ENCODE measurements at regions not wholly inside any gene's neighbourhood (a gene's known extent, or its start where the extent isn't known, plus 50 kb on each side); places are given as distances from the start of the nearest gene placed in this dataset.

DNA sequence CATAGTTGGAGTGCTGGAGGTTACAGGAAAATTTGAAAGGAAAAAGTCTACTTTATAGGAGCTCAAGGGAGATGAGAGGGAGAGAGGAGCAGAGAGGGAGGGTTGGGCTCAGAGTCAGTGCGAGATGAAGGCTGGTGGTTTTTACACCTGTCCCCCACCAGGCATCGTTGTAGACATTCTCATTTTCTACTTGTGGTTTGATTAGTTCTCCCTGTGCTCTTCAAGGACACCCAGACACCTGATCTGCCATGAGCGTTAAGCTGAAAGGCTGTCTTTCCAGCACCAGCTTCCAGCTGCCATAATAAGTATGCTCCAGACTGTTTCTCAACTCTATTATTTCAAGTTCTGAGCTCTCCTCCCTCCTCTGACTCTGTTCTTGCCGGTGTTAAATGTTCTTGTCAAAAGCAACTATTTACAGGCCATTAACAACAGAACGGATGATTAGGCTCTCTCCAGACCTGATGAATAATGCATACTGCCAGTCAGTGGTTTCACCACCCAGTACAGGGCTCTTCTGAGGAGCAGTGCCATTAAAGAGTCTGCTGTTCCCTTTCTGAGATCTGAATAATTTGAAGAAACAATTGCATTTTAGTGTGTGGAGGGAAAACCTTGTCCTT, 514.6 kb upstream of the MCTP2 start:
- Histone ChIP-seq H3K4me3 (ENCODE audit: low read depth in 1 of 2, low read length in 2 of 2) (no peak overlapping the region), H2AFZ (ENCODE audit: low read depth, low read length) (0 out of 2 replicates have a peak overlapping the region, but pooled peaks have one; percentile 13), H3K36me3 (ENCODE audit: insufficient read depth, low read length) (no peaks in the 10 kb centered on the region), H3K79me2 (ENCODE audit: insufficient read depth, low read length) (no peaks in the 10 kb centered on the region), H3K4me1 (ENCODE audit: insufficient read depth, low read length) (peaks cover 14% of the 10 kb centered on the region), H3K27me3 (ENCODE audit: insufficient read depth, low read length, poor library complexity) (no peaks in the 10 kb centered on the region), H3K4me2 (ENCODE audit: insufficient read depth, low read length) (no peak overlapping the region), H3K27ac (ENCODE audit: low read length) (peak overlapping the region; percentile 69), H4K20me1 (ENCODE audit: insufficient read depth, low read length) (no peaks in the 10 kb centered on the region), H3K9me3 (ENCODE audit: insufficient read depth, low read length, severe bottlenecking) (no peaks in the 10 kb centered on the region), H3K9ac (ENCODE audit: low read depth, low read length) (no peak overlapping the region)
- ATAC-seq (ENCODE audit: insufficient read depth, low read depth) (peak; percentile 89), DNase-seq (peak; percentile 50)
- no peak for TF ChIP-seq EZH2 (IDR thresholded peaks at IDR 0.05; ENCODE audit: borderline replicate concordance, low read depth, low read length, severe bottlenecking)
- TF ChIP-seq, protein P1, sequence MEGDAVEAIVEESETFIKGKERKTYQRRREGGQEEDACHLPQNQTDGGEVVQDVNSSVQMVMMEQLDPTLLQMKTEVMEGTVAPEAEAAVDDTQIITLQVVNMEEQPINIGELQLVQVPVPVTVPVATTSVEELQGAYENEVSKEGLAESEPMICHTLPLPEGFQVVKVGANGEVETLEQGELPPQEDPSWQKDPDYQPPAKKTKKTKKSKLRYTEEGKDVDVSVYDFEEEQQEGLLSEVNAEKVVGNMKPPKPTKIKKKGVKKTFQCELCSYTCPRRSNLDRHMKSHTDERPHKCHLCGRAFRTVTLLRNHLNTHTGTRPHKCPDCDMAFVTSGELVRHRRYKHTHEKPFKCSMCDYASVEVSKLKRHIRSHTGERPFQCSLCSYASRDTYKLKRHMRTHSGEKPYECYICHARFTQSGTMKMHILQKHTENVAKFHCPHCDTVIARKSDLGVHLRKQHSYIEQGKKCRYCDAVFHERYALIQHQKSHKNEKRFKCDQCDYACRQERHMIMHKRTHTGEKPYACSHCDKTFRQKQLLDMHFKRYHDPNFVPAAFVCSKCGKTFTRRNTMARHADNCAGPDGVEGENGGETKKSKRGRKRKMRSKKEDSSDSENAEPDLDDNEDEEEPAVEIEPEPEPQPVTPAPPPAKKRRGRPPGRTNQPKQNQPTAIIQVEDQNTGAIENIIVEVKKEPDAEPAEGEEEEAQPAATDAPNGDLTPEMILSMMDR (IDR thresholded peaks at IDR 0.05; ENCODE audit: borderline replicate concordance, extremely low read depth, low read length, poor library complexity, severe bottlenecking) = peak; percentile 41

DNA sequence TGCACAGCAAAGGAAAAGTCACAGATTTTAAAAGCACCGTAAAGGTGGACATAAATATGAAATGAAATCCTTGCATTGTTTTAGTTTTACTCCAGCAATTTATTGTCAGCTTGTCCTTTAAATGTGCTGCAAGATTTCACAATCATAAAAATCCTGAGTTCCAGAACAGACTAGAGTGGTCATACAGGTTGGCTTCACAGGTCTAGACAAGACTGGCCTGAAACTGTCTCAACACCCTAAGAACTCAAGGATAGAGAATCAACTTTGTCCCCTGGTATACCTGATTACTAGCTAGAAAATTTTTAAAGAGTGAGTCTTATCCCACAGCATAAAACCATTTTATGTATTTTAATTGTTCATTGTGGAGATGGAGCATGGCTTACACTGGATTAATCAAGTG, 521.7 kb upstream of the MCTP2 start:
- Histone ChIP-seq H2AFZ (ENCODE audit: low read depth, low read length) (no peak overlapping the region), H3K27me3 (ENCODE audit: insufficient read depth, low read length, poor library complexity) (no peaks in the 10 kb centered on the region), H3K9me3 (ENCODE audit: insufficient read depth, low read length, severe bottlenecking) (no peaks in the 10 kb centered on the region), H3K4me1 (ENCODE audit: insufficient read depth, low read length) (peaks cover 19% of the 10 kb centered on the region), H3K36me3 (ENCODE audit: insufficient read depth, low read length) (no peaks in the 10 kb centered on the region), H3K4me2 (ENCODE audit: insufficient read depth, low read length) (no peak overlapping the region), H3K9ac (ENCODE audit: low read depth, low read length) (no peak overlapping the region), H3K79me2 (ENCODE audit: insufficient read depth, low read length) (no peaks in the 10 kb centered on the region), H3K27ac (ENCODE audit: low read length) (no peak overlapping the region), H4K20me1 (ENCODE audit: insufficient read depth, low read length) (no peaks in the 10 kb centered on the region), H3K4me3 (ENCODE audit: low read depth in 1 of 2, low read length in 2 of 2) (no peak overlapping the region)
- DNase-seq (no peak), ATAC-seq (ENCODE audit: insufficient read depth, low read depth) (no peak)
- no peak for TF ChIP-seq EZH2 (IDR thresholded peaks at IDR 0.05; ENCODE audit: borderline replicate concordance, low read depth, low read length, severe bottlenecking)
- TF ChIP-seq, protein P1 (IDR thresholded peaks at IDR 0.05; ENCODE audit: borderline replicate concordance, extremely low read depth, low read length, poor library complexity, severe bottlenecking) = no peak

DNA sequence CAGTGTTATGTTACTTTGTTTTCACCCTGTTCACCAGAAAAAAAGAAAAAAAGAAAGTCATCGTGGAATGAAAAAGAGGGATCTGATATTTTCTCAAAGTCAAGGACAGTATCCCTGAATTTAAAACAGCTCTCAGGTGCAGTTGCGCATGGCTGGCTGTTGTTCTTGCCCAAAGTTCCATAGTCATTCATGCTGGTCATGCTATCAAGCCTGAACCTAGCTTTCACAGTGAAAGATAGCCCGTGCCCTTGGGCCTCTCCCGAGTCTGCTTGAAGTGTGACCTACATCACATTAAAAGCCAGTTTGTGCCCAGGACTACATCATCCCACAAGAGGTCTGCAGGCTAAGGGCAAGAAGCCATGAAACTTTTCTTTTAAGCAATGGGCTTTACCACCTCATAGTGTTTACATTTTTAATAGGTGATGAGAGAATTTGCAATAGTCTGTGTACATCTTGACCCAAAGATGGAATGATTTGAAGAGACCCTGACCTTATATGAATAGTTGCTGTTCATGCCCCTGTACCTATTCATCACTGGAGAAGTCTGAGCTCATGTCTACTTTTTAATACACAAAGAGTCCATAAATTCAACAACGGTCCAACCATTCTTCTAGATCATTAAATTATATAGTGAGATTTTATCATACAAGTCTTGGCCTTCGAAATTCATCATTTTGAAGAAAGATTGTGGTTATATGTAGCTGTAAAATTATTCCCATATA, 522.5 kb upstream of the MCTP2 start:
- no peak overlapping the region for H2AFZ ChIP-seq (ENCODE audit: low read depth, low read length)

More for the DNA sequence above, 522.5 kb upstream of the MCTP2 start:
- Histone ChIP-seq H3K79me2 (ENCODE audit: insufficient read depth, low read length) (no peaks in the 10 kb centered on the region), H3K9ac (ENCODE audit: low read depth, low read length) (no peak overlapping the region), H3K4me1 (ENCODE audit: insufficient read depth, low read length) (peaks cover 27% of the 10 kb centered on the region), H3K36me3 (ENCODE audit: insufficient read depth, low read length) (no peaks in the 10 kb centered on the region), H3K4me3 (ENCODE audit: low read depth in 1 of 2, low read length in 2 of 2) (no peak overlapping the region), H3K4me2 (ENCODE audit: insufficient read depth, low read length) (no peak overlapping the region), H3K9me3 (ENCODE audit: insufficient read depth, low read length, severe bottlenecking) (no peaks in the 10 kb centered on the region), H3K27ac (ENCODE audit: low read length) (no peak overlapping the region), H3K27me3 (ENCODE audit: insufficient read depth, low read length, poor library complexity) (no peaks in the 10 kb centered on the region), H4K20me1 (ENCODE audit: insufficient read depth, low read length) (no peaks in the 10 kb centered on the region)
- ATAC-seq (ENCODE audit: insufficient read depth, low read depth) (no peak), DNase-seq (no peak)
- TF ChIP-seq, protein P1 (IDR thresholded peaks at IDR 0.05; ENCODE audit: borderline replicate concordance, extremely low read depth, low read length, poor library complexity, severe bottlenecking) = no peak
- no peak for TF ChIP-seq EZH2 (IDR thresholded peaks at IDR 0.05; ENCODE audit: borderline replicate concordance, low read depth, low read length, severe bottlenecking)
